ENCODE measurements at regions not wholly inside any gene's neighbourhood (a gene's known extent, or its start where the extent isn't known, plus 50 kb on each side); places are given as distances from the start of the nearest gene placed in this dataset.

- no peak for DNase-seq (ENCODE audit: low read depth in 3 of 3)
Observed at GRCh38 chr5:61737301-61737963, 405.4 kb downstream of the ZSWIM6 start.

- DNase-seq (ENCODE audit: low read depth in 3 of 3): no peak
Observed at GRCh38 chr5:61737964-61738340, 405.9 kb downstream of the ZSWIM6 start.

GRCh38 chr5:61738446-61738845 lies 406.4 kb downstream of the ZSWIM6 start:
- DNase-seq (ENCODE audit: low read depth in 3 of 3): no peak

DNA sequence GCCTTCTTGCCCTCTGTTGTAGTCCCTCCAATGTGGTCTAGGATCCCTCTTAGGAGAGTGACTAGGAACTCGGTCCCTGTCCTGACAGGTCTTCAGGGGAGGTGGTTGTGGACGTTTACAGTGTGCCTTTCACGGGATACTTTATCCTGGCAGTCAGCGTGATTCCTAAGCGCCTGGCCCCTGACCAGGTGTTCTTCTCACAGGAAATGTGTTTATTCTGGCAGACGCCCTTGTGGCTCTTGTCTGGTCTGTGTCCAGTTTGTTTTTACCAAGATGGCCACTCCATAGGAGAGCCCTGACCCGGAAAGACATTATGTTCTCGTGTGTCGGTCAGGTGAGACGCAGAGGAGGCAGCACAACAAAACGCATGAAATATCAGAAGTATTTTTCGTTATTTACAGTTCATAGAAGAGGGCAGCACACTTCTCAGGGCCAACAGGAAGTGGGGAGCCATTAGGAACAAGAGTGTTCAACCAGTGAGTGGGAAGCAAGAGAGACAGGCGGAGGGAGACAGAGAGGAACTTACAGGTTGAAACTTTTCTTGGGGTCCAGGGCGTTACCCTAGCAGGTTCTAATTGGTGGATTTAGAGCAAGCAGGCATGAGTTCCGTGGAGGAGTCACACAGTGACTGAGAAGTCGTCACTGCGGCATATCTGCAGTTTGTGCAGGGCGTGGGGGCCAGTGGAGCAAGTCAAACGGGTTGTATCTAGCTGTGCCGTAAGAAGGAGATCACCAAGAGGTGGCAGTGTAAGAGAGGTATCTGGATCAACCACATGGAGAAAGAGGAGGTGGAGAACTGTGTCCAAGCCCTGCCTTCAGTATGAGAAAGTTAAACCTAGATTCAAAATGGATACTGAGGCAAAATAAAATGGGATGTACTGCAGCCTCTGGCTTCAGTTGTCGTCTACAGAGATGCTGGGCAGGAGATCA lies 412.9 kb downstream of the ZSWIM6 start:
- no peak for DNase-seq (ENCODE audit: low read depth in 3 of 3)

DNA sequence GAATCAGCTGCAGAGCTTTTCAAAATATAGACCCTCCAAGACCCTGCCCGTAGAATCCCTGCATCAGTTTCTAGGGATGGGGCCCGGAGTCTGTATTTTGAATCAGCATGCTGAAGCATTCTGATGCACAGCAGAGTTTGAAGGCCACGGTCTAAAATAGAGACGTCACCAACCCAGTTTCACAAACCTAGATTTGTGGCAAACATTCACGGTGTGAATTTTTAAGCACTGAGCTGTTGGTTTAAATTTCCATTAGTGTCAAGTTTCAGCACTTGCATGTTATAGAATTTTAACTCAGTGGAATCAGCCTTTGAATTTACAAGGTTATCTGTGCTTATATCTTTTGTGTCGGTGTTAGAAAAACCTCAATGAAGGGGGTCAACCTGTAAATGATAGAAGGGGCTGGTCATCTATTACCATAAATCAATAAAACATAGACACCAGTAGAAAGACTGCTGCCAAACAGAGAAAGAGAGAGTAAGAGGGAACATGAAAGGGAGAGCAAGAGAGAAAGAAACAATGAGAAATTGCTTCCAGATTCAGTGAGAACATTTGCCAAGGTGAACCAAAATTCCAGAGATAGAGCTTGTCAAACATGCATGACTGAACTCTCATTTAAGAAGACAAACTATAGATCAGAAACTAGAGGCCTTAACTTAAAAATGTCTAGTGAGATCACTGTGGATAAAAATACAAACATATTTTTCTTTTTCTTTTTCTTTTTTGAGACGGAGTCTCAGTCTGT lies 414.9 kb downstream of the ZSWIM6 start:
- no peak for DNase-seq (ENCODE audit: low read depth in 3 of 3)

DNA sequence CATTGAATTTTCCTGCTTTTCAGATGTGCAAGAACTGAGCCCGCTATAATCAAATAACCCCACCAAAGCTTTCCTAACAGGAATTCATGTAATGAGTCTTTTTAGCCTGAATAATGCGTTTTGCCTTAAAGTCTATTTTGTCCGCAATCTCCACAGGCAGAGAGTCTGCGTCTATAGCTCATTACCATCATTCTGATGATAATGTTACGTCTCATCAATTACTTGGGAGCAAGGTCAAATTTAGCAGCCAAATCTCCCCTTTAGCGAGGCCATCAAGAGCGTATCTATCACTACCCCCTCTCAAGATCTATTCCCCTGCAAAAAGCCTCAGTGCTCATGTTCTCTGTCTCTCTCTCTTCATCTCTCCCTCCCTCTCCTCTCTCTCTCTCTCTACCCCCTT lies 416.1 kb downstream of the ZSWIM6 start:
- DNase-seq (ENCODE audit: low read depth in 3 of 3): no peak

DNA sequence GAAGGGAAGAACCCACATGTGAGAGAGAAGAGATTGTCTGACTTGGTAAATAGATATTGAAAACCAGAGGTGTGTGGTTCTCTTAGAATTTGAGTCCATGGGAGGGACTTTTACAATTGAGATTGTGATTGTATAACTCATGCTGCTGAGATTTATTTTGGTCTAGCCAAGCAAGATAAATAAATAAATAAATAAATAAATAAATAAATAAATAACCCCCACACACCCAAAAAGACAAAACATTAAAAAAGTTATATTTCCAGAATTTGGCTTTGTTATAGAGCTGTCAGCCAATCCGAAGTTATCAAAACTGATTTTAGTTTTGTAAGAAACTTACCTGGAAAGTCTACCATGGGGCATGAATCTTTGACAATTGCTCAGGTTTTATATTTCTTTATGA lies 416.6 kb downstream of the ZSWIM6 start:
- no peak for DNase-seq (ENCODE audit: low read depth in 3 of 3)

DNA sequence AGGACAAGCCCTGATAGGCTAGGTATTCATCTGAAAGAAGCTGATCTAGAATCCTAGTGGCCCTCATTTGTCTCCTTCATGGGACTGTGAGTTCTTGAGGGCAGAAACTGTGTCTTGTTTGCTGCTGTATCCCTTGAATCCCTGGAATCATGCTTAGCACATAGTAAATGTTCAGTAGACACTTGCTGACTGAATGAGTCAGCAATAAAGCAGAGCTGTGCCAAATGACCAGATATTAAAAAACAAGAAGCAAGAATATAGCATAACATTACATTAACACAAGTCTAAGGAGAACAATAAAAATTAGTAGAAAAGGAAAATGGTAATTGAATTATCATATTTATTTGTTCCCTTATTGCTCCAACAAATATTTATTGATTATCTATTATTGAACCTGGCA lies 420.5 kb downstream of the ZSWIM6 start:
- DNase-seq (ENCODE audit: low read depth in 3 of 3): no peak

- no peak for DNase-seq (ENCODE audit: low read depth in 3 of 3)
Observed at GRCh38 chr5:61754792-61755191, 422.7 kb downstream of the ZSWIM6 start.

- no peak for DNase-seq (ENCODE audit: low read depth in 3 of 3)
Observed at GRCh38 chr5:61755726-61756222, 423.7 kb downstream of the ZSWIM6 start.

- no peak for DNase-seq (ENCODE audit: low read depth in 3 of 3)
Observed at GRCh38 chr5:61758711-61759110, 426.7 kb downstream of the ZSWIM6 start.

GRCh38 chr5:61765471-61765870 lies 433.4 kb downstream of the ZSWIM6 start:
- DNase-seq (ENCODE audit: low read depth in 3 of 3): no peak

- no peak for DNase-seq (ENCODE audit: low read depth in 3 of 3)
Observed at GRCh38 chr5:61766141-61766540, 434.1 kb downstream of the ZSWIM6 start.

- no peak for DNase-seq (ENCODE audit: low read depth in 3 of 3)
Observed at GRCh38 chr5:61767231-61768080, 435.4 kb downstream of the ZSWIM6 start.

DNA sequence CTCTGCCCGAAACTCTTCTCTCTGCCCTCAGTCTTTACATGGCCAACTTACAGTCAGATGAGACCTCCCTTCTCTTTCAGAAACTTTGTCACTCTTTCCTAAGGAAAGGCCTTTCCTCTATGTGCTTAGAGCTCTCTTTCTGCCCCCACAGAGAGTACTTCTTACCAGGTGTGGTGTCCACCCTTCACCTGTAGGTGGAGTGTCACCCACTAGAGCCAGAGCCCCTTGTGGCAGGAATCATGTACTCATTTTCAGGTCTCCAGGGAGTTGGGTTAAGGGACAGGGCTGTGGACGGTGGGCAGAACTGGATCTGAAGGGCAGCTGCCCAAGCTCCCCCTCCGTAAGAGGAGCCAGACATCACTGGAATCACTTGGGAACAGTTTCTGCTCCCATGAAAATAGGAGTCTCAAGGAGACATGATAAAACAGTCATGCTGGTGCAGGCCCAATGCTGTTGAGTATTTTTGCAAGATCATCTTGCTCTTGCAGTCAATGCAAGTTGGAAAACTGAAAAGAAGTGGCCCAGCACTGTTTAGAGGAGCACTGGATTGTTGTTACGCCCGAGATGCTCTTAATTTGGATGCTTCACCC lies 436.7 kb downstream of the ZSWIM6 start:
- no peak for DNase-seq (ENCODE audit: low read depth in 3 of 3)

- DNase-seq (ENCODE audit: low read depth in 3 of 3): no peak
Observed at GRCh38 chr5:61771062-61771461, 439.0 kb downstream of the ZSWIM6 start.

GRCh38 chr5:61771808-61772207 lies 439.8 kb downstream of the ZSWIM6 start:
- no peak for DNase-seq (ENCODE audit: low read depth in 3 of 3)

- DNase-seq (ENCODE audit: low read depth in 3 of 3): no peak
Observed at GRCh38 chr5:61775901-61776300, 443.8 kb downstream of the ZSWIM6 start.

DNA sequence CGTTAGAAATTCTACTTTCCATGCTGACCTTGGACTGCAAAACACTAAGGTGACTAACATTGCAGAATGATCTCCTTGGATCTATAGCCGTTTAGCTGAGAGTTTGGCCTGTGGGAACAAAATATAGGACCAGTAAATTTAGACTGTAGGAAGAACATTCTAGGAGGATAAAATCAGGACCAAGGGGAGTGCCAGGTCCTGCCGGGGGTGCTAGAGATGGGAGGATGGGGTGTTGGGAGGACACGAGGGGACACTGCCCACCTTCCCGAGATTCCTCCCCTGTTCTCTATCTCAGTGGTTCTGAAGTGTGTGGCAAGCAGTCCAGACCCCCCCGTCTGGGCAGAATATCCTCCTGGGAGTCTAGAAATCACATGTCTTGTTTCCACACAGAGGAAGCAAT lies 445.2 kb downstream of the ZSWIM6 start:
- DNase-seq (ENCODE audit: low read depth in 3 of 3): no peak

GRCh38 chr5:61779743-61780142 lies 447.7 kb downstream of the ZSWIM6 start:
- DNase-seq (ENCODE audit: low read depth in 3 of 3): no peak

- DNase-seq (ENCODE audit: low read depth in 3 of 3): no peak
Observed at GRCh38 chr5:61783481-61783880, 451.4 kb downstream of the ZSWIM6 start.

All from stimulated activated CD4-positive, alpha-beta T cell treated with anti-CD3 and anti-CD28 coated beads, TNF-alpha, amount 100 ng/mL, for 24 hours (primary cell).